Stomach smooth muscle (tissue), 2 donors: ENCODE measurements at regions not wholly inside any gene's neighbourhood (a gene's known extent, or its start where the extent isn't known, plus 50 kb on each side); places are given as distances from the start of the nearest gene placed in this dataset.
"Not testable (repeated sequence)": the region's sequence is repeated elsewhere in the genome, so short reads cannot be mapped to it uniquely, and the experiment has no call there.

Experiments used
- H3K27ac ChIP-seq: one replicate; pipeline ENCODE4 v1.7.0; 2013; ENCODE audit warnings: mild to moderate bottlenecking, low read length, inconsistent platforms
- H3K27me3 ChIP-seq, 2 donors: one replicate each; pipeline ENCODE4 v1.7.0; 2013; ENCODE audit warnings: low read length in 2 of 2; ENCODE audit not compliant: insufficient read depth in 2 of 2, control insufficient read depth in 1 of 2
- H3K36me3 ChIP-seq, 2 donors: one replicate each; pipeline ENCODE4 v1.7.0; 2013; ENCODE audit warnings: low read length in 2 of 2; ENCODE audit not compliant: control insufficient read depth in 2 of 2, insufficient read depth in 2 of 2
- H3K4me1 ChIP-seq: one replicate; pipeline ENCODE4 v1.7.0; 2013; ENCODE audit warnings: low read length; ENCODE audit not compliant: control insufficient read depth, insufficient read depth
- H3K4me3 ChIP-seq, 2 donors: one replicate each; pipeline ENCODE4 v1.7.0; 2013; ENCODE audit warnings: low read length in 2 of 2
- H3K9ac ChIP-seq, 2 donors: one replicate each; pipeline ENCODE4 v1.7.0; 2013; ENCODE audit warnings: low read length in 2 of 2, mild to moderate bottlenecking in 1 of 2
- H3K9me3 ChIP-seq, 2 donors: one replicate each; pipeline ENCODE4 v1.7.0; 2013; ENCODE audit warnings: low read length in 2 of 2; ENCODE audit not compliant: control insufficient read depth in 2 of 2
- donor health status: healthy.
- donor health status: Pancreatic carcinoma.

DNA sequence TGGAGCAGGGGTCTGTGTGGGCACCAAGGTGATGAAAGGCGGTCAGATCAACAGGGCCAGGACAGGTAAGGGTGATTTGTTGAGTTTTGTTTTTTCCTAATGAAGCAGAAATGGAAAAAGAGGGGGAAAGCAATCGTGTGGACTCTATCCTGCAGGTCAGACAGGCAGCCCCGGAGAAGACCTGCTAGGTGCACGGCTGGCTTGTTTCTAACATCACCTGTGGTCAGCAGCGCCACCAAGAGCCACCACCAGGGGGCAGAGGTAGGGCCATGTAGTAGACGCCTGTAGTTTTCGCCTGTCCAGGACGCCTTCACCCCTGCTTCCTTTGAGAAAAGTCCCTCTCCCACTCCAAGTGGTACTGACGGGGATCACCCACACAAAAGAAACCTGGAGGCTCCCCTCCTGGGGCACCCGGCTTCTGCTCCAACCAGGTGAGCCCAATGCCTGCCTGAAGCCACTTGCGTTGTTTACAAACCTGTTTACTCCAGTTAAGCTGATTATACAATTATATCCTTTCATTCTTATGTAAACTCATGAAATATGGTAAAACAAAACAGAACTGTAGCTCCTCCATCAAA is 54.2 kb upstream of the SEC14L1 start:
- peaks cover 0 to 3% of the 10 kb centered on the region in 2 donors for H3K27me3 ChIP-seq
- peak overlapping the region in 1 of 2 donors; percentile 52 for H3K4me3 ChIP-seq
- H3K36me3 ChIP-seq = peaks cover 0 to 2% of the 10 kb centered on the region in 2 donors
- no peak overlapping the region for H3K27ac ChIP-seq
- peak overlapping the region in 1 of 2 donors; percentile 36 for H3K9ac ChIP-seq
- H3K9me3 ChIP-seq = no peaks in the 10 kb centered on the region
- peaks cover 23% of the 10 kb centered on the region for H3K4me1 ChIP-seq

DNA sequence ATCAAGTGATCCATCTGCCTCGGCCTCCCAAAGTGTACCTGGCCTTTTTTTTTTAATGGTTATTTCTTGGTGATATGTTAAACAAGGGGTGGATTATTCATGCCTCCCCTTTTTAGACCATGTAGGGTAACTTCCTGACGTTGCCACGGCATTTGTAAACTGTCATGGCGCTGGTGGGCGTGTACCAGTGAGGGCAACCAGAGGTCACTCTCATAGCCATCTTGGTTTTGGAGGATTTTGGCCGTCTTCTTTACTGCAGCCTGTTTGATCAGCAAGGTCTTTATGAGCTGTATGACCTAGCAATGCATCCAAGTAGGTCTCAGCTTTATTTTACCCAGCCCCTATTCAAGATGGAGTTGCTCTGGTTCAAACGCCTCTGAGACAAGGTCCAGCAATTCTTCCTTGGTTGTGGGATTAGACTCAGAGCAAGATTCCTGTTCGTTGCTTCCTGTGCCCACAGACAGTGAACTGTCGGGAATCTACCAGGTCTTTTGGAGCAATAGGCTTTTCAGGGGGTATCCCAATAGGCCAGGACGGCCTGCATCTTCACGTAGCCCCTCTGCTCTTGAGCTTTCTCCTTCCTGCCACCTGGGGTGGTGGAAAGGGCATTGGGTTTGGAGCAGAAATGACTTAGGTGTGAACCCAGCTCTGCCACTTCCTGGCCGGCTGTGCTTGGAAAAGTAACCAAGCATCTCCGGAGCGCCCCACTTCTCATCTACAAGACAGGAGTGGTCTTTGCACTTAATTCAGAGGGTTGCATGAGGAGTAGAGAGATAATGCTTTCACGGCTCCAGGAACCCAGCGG is 52.9 kb upstream of the SEC14L1 start:
- peaks cover 0 to 3% of the 10 kb centered on the region in 2 donors for H3K27me3 ChIP-seq
- peak overlapping the region; percentile 75 to 91 for H3K9ac ChIP-seq
- H3K27ac ChIP-seq = peak overlapping the region; percentile 87
- peaks cover 6 to 8% of the 10 kb centered on the region in 2 donors for H3K36me3 ChIP-seq
- H3K9me3 ChIP-seq = no peaks in the 10 kb centered on the region
- peak overlapping the region; percentile 69 to 88 for H3K4me3 ChIP-seq
- peaks cover 23% of the 10 kb centered on the region for H3K4me1 ChIP-seq

DNA sequence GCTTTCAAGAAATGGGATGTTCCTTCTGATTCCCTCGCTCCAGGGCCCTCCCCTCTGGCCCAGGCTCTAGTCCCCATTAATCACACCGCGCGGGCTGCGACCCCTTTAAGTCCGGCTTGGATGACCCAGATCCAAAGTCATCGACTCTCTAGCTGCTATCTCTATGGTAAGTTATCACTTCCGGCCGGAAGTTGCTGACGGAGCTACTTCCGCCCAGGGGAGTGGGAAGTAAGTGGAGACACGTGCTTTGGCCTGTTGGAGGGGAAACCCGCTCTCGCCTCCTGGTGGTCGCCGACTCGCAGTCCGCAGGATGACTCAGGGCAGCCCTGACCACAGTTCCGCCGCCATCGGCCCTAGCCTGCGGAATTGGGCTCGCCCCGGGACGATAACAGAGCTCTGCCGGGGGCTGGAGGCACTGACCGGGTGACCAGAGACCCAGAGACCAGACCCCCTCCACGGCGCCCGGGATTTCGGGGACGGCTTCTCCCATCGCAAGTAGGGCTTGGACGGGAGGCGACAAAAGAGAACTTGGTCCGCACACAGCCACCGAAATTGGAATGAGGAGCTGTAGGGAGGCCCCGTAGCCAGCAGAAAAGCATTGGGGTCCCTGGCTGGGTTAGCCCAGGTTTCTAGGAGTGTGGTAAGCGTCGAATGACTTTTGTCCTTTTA is 52.2 kb upstream of the SEC14L1 start:
- Histone ChIP-seq H3K9me3 (no peaks in the 10 kb centered on the region), H3K9ac (peak overlapping the region; percentile 75 to 91), H3K4me1 (peaks cover 23% of the 10 kb centered on the region), H3K27me3 (peaks cover 0 to 3% of the 10 kb centered on the region in 2 donors), H3K27ac (peak overlapping the region; percentile 87), H3K36me3 (peaks cover 10 to 16% of the 10 kb centered on the region in 2 donors), H3K4me3 (peak overlapping the region; percentile 69 to 88)

DNA sequence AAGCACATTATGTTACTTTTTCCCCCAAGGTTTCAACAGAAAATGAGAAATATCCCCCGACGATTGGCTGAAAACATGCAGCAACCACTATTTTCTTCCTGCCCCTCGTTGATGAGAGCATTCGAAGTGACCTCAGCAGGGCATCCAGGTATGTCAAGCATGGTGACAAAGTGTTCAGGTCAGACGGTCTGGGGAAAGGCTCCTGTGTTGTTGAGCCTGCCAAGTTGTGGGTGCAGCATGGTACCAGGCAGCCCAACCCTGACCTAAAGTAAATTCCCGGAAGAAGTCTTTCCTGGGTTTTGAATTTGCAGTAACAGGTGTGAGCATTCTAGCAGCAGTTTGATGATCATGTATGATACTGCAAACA is 51.7 kb upstream of the SEC14L1 start:
- Histone ChIP-seq H3K4me3 (peak overlapping the region; percentile 69 to 88), H3K27ac (peak overlapping the region; percentile 87), H3K27me3 (peaks cover 0 to 3% of the 10 kb centered on the region in 2 donors), H3K9ac (peak overlapping the region; percentile 75 to 91), H3K9me3 (no peaks in the 10 kb centered on the region), H3K36me3 (peaks cover 15 to 18% of the 10 kb centered on the region in 2 donors), H3K4me1 (peaks cover 23% of the 10 kb centered on the region)

DNA sequence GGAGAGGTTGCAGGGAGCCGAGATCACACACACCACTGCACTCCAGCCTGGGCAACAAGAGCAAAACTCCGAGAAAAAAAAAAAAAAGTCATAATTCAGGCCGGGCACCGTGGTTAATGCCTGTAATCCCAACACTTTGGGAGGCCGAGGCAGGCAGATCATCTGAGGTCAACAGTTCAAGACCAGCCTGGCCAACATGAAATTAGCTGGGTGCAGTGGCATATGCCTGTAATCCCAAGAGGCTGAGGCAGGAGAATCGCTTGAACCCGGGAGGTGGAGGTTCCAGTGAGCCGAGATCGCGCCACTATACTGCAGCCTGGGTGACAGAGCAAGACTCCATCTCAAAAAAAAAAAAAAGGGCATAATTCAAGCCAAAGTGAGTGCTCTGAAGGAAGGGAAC is 50.8 kb upstream of the SEC14L1 start:
- H3K4me3 ChIP-seq, H3K9me3 ChIP-seq, H3K9ac ChIP-seq, H3K27ac ChIP-seq, H3K27me3 ChIP-seq: not testable (repeated sequence)
- Histone ChIP-seq H3K36me3 (peaks cover 22 to 23% of the 10 kb centered on the region in 2 donors), H3K4me1 (peaks cover 23% of the 10 kb centered on the region)

DNA sequence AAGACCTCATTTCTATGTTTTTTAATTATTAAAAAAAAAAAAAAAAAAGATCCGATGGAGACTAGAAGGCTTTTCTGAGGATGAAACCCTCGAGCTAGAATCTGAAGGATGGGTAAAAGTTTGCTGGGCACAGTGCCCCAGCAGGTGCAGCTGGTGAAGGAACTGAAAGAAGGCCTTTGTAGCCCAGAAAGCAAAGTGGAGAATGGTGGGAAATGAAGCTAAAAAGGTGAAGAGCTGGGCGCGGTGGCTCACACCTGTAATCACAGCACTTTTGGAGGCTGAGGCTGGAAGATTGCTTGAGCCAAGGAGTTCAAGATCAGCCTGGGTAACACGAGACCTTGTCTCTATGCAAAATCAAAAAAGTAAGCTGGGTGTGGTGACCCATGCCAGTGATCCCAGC is 50.3 kb upstream of the SEC14L1 start:
- Histone ChIP-seq H3K9me3 (no peaks in the 10 kb centered on the region), H3K27me3 (peaks cover 0 to 3% of the 10 kb centered on the region in 2 donors), H3K4me3 (no peak overlapping the region), H3K4me1 (peaks cover 23% of the 10 kb centered on the region), H3K9ac (no peak overlapping the region), H3K36me3 (peaks cover 27 to 28% of the 10 kb centered on the region in 2 donors), H3K27ac (no peak overlapping the region)
